Fibroblast of lung (primary cell): ENCODE measurements at regions not wholly inside any gene's neighbourhood (a gene's known extent, or its start where the extent isn't known, plus 50 kb on each side); places are given as distances from the start of the nearest gene placed in this dataset.

Experiments used
- DNase-seq, 2 donors: peaks; one replicate each; pipeline versions ENCODE4 v3.0.0 to v3.0.0-alpha.2; 2010; ENCODE audit warnings: low read depth in 2 of 2
- H2AFZ ChIP-seq: 2 replicates; pipeline ENCODE4 v1.5.1; 2012; ENCODE audit warnings: low read length, control low read depth, inconsistent platforms
- H3K27ac ChIP-seq: 2 replicates; pipeline ENCODE4 v1.5.1; 2011; ENCODE audit warnings: low read length, control low read depth; ENCODE audit not compliant: insufficient read depth
- H3K27me3 ChIP-seq: 2 replicates; pipeline ENCODE4 v1.5.1; 2011; ENCODE audit warnings: mild to moderate bottlenecking, low read length; ENCODE audit not compliant: control insufficient read depth, insufficient read depth
- H3K36me3 ChIP-seq: 2 replicates; pipeline ENCODE4 v1.5.1; 2011; ENCODE audit warnings: low read length; ENCODE audit not compliant: control insufficient read depth, insufficient read depth
- H3K4me1 ChIP-seq: 2 replicates; pipeline ENCODE4 v1.5.1; 2011; ENCODE audit warnings: low read length; ENCODE audit not compliant: control insufficient read depth, insufficient read depth; ENCODE audit errors: extremely low read depth
- H3K4me2 ChIP-seq: 2 replicates; pipeline ENCODE4 v1.5.1; 2011; ENCODE audit warnings: low read length, control low read depth; ENCODE audit not compliant: insufficient read depth; ENCODE audit errors: extremely low read depth
- H3K4me3 ChIP-seq, 4 experiments: fragments of 200-600 bp in 1 of 4; sonication (generic) in 1 of 4; replicated peaks in 1 of 4; 2 replicates each; pipeline ENCODE4 v1.5.1; 2011 to 2016; ENCODE audit warnings: low read length in 4 of 4, low read depth in 3 of 4, mild to moderate bottlenecking in 3 of 4, control low read depth in 2 of 4, inconsistent platforms in 1 of 4, mixed read lengths in 1 of 4; ENCODE audit not compliant: insufficient read depth in 1 of 4; ENCODE audit errors: control extremely low read depth in 1 of 4
- H3K79me2 ChIP-seq: 2 replicates; pipeline ENCODE4 v1.5.1; 2012; ENCODE audit warnings: mild to moderate bottlenecking, low read length, inconsistent platforms; ENCODE audit not compliant: control insufficient read depth, insufficient read depth
- H3K9ac ChIP-seq: 2 replicates; pipeline ENCODE4 v1.5.1; 2011; ENCODE audit warnings: mild to moderate bottlenecking, low read length, control low read depth; ENCODE audit not compliant: insufficient read depth
- H3K9me3 ChIP-seq: 2 replicates; pipeline ENCODE4 v1.5.1; 2012; ENCODE audit warnings: low read depth, low read length; ENCODE audit not compliant: control insufficient read depth, insufficient read depth
- H4K20me1 ChIP-seq: 2 replicates; pipeline ENCODE4 v1.5.1; 2011; ENCODE audit warnings: low read length; ENCODE audit not compliant: control insufficient read depth, insufficient read depth; ENCODE audit errors: extremely low read depth
- CTCF ChIP-seq, 2 donors: IDR thresholded peaks in 1 of 2; conservative IDR thresholded peaks in 1 of 2; 1 replicate in 1 of 2; 2 replicates in 1 of 2; pipeline ENCODE4 v1.5.1; 2011 to 2012; ENCODE audit warnings: low read length in 2 of 2, control low read depth in 1 of 2, inconsistent platforms in 1 of 2, low read depth in 1 of 2, mild to moderate bottlenecking in 1 of 2
- EZH2 ChIP-seq: IDR thresholded peaks from 2 replicates; pipeline ENCODE4 v1.5.1; 2012; ENCODE audit warnings: low read length, control low read depth, mild to moderate bottlenecking; ENCODE audit errors: missing control alignments

DNA sequence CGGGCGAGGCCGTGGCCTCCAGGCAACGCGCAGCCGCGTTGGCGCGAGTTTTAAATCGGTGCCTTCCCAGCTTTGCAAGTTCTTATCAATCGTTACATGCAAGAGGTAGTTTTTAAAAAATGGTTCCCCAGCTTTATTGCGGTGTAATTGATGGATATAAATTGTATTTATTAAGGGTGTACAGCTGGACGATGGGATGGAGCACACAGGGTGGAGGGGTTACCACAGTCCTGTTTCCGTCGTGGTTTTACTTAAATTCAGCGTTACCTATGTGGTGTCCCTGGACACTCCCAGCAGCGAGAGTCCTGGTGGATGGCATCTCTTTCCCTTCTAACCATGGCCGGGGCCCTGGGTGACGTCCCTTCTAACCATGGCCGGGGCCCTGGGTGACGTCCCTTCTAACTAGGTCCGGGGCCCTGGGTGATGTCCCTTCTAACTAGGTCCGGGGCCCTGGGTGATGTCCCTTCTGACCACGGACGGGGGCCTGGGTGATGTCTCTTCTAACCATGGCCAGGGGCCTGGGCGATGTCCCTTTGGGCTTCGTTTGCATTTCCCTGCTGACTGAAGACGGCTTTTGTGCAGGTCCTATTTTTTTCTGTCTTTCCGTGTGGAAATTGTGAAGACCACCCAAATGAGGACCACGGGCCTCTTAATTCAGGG lies 97.9 kb downstream of the TNFAIP2 start:
- TF ChIP-seq EZH2 (no peak), CTCF (conservative IDR thresholded peaks at IDR 0.05 in 1 of 2, IDR thresholded peaks at IDR 0.05 in 1 of 2; ENCODE audit: low read depth in 1 of 2, low read length in 2 of 2) (no peak)
- no peak overlapping the region for H3K27ac ChIP-seq
- no peaks in the 10 kb centered on the region for H3K4me1 ChIP-seq
- no peaks in the 10 kb centered on the region for H3K9me3 ChIP-seq
- peak overlapping the region; percentile 49 for H3K4me2 ChIP-seq
- no peaks in the 10 kb centered on the region for H3K36me3 ChIP-seq
- peak overlapping the region in 1 of 4 experiments; percentile 38 for H3K4me3 ChIP-seq
- no peaks in the 10 kb centered on the region for H4K20me1 ChIP-seq
- peak overlapping the region; percentile 30 for H2AFZ ChIP-seq
- H3K27me3 ChIP-seq = peaks cover 18% of the 10 kb centered on the region
- no peak for DNase-seq
- no peak overlapping the region for H3K9ac ChIP-seq
- H3K79me2 ChIP-seq = no peaks in the 10 kb centered on the region

GRCh38 chr14:103221781-103222358 lies 98.6 kb downstream of the TNFAIP2 start:
- no peak for DNase-seq
- peaks cover 18% of the 10 kb centered on the region for H3K27me3 ChIP-seq
- H2AFZ ChIP-seq = no peak overlapping the region
- H3K36me3 ChIP-seq = no peaks in the 10 kb centered on the region
- H3K27ac ChIP-seq = no peak overlapping the region
- H3K4me1 ChIP-seq = no peaks in the 10 kb centered on the region
- H3K4me2 ChIP-seq = no peak overlapping the region
- H4K20me1 ChIP-seq = no peaks in the 10 kb centered on the region
- no peak overlapping the region for H3K4me3 ChIP-seq
- H3K9ac ChIP-seq = no peak overlapping the region
- no peaks in the 10 kb centered on the region for H3K79me2 ChIP-seq
- no peaks in the 10 kb centered on the region for H3K9me3 ChIP-seq
- TF ChIP-seq EZH2 = no peak
- no peak for TF ChIP-seq CTCF (conservative IDR thresholded peaks at IDR 0.05 in 1 of 2, IDR thresholded peaks at IDR 0.05 in 1 of 2; ENCODE audit: low read depth in 1 of 2, low read length in 2 of 2)

DNA sequence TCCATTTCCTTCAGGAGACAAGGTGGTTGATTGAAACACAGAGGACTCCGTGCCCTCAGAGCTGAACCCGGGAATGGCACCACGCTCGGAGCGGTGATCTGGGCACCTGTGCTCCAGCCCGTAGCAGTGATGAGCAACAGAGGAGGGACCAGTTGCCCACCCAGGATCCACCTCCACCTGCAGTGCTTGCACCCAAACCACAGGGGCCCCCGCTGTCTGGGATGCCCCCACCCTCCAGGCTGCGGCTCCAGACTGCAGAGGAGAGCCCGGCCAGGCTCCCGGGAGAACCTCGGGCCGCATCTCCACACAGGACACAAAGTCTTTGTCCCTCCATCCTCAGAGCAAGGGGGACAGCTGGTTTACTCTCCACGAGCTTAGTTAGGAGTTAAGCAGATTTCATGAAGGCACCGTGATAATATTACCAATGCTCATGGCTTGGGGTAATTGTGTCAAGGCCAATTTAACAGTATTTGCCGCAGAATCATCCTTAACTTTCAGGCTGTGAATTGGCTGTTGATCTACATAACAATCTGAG lies 100.6 kb downstream of the TNFAIP2 start:
- Histone ChIP-seq H3K4me3 (no peak overlapping the region), H3K4me2 (no peak overlapping the region), H3K9me3 (no peaks in the 10 kb centered on the region), H2AFZ (no peak overlapping the region), H3K4me1 (no peaks in the 10 kb centered on the region), H3K9ac (no peak overlapping the region), H3K79me2 (no peaks in the 10 kb centered on the region), H4K20me1 (no peaks in the 10 kb centered on the region), H3K36me3 (no peaks in the 10 kb centered on the region), H3K27ac (no peak overlapping the region), H3K27me3 (peaks cover 18% of the 10 kb centered on the region)
- no peak for TF ChIP-seq CTCF (conservative IDR thresholded peaks at IDR 0.05 in 1 of 2, IDR thresholded peaks at IDR 0.05 in 1 of 2; ENCODE audit: low read depth in 1 of 2, low read length in 2 of 2)
- no peak for TF ChIP-seq EZH2
- DNase-seq = no peak
